NT2/D1 (cell line): ENCODE measurements at regions not wholly inside any gene's neighbourhood (a gene's known extent, or its start where the extent isn't known, plus 50 kb on each side); places are given as distances from the start of the nearest gene placed in this dataset.
"Not testable (repeated sequence)": the region's sequence is repeated elsewhere in the genome, so short reads cannot be mapped to it uniquely, and the experiment has no call there.

Source experiments
- DNase-seq: peaks from one replicate; pipeline ENCODE4 v3.0.0-alpha.2; 2011; ENCODE audit warnings: low read depth, low spot score
- H3K27me3 ChIP-seq: 2 replicates; pipeline ENCODE4 v1.6.0; 2011; ENCODE audit warnings: mild to moderate bottlenecking; ENCODE audit not compliant: insufficient read length, insufficient read depth
- H3K36me3 ChIP-seq: 2 replicates; pipeline ENCODE4 v1.6.1; 2011; ENCODE audit warnings: mild to moderate bottlenecking, low read length, mixed read lengths; ENCODE audit not compliant: insufficient read depth, insufficient read length
- H3K4me1 ChIP-seq: 2 replicates; pipeline ENCODE4 v1.5.1; 2011; ENCODE audit not compliant: insufficient read depth, insufficient read length
- H3K4me3 ChIP-seq: 2 replicates; pipeline ENCODE4 v1.5.1; 2011; ENCODE audit warnings: low read depth; ENCODE audit not compliant: insufficient read length
- H3K9ac ChIP-seq: 2 replicates; pipeline ENCODE4 v1.6.0; 2011; ENCODE audit warnings: low read depth; ENCODE audit not compliant: insufficient read length
- H3K9me3 ChIP-seq: 2 replicates; pipeline ENCODE4 v1.5.1; 2011; ENCODE audit warnings: mild to moderate bottlenecking, low read length; ENCODE audit not compliant: insufficient read depth
- SUZ12 ChIP-seq: IDR thresholded peaks from 2 replicates; pipeline ENCODE4 v1.6.1; 2011; ENCODE audit not compliant: insufficient read length, insufficient read depth; ENCODE audit errors: extremely low read depth
- YY1 ChIP-seq: IDR thresholded peaks from 2 replicates; pipeline ENCODE4 v1.6.1; 2011; ENCODE audit not compliant: insufficient read length, insufficient read depth
- ZNF274 ChIP-seq: IDR thresholded peaks from 2 replicates; pipeline ENCODE4 v1.6.1; 2011; ENCODE audit warnings: mild to moderate bottlenecking, low read depth, low read length

GRCh38 chr14:101253948-101254347 is 307.3 kb upstream of the DIO3 start:
- no peaks in the 10 kb centered on the region for H3K4me1 ChIP-seq
- no peak overlapping the region for H3K4me3 ChIP-seq
- no peaks in the 10 kb centered on the region for H3K27me3 ChIP-seq
- H3K9ac ChIP-seq = no peak overlapping the region
- no peaks in the 10 kb centered on the region for H3K36me3 ChIP-seq
- TF ChIP-seq SUZ12 = no peak
- TF ChIP-seq YY1 = no peak
- TF ChIP-seq ZNF274 = no peak
- H3K9me3 ChIP-seq = no peaks in the 10 kb centered on the region
- no peak for DNase-seq

DNA sequence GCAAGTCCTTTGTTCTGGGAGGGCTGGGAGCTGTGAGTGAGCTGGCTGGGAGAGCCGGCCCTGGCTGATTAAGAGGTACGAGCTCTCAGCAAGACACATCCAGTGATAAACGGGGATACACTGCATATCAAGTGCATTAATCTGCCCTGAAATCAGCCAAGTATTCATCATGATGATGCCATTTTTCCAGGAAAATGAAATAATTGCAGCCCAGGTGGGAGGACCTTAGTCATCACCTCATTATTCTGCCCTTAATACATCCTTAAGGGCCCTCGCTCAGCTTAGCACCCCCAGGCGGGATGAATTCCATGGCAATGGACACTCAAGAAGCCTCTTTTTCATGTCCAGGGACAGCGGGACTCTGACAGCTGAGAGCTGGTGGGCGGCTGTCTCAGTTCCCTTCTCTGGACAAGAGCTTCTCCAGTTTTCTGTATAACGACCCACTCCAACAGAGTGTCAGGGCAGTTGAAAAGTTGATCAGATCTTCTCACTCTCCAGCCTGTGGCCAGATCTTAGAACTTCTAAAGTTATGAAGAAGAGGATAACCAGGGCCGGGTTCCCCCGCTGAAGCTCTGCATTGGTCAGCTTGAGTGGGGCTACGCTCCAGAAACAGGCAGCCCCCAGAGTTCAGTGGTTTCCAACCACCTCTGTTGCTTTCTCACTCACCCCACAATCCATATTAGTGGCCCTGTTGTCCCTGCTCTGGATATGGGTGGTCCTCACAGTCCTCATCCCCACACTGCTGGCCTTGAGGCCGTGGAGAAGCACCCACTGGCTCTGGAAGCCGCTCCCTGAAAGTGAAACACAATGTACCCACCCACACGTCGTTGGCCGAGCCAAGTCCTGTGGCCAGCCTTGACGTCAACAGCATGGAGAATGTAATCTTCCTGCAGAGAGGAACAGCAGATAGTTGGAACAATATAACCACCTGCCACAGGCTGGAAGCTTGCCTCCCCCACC is 306.2 kb upstream of the DIO3 start:
- H3K4me3 ChIP-seq = no peak overlapping the region
- DNase-seq = no peak
- H3K27me3 ChIP-seq = no peaks in the 10 kb centered on the region
- no peaks in the 10 kb centered on the region for H3K9me3 ChIP-seq
- H3K36me3 ChIP-seq = no peaks in the 10 kb centered on the region
- no peak overlapping the region for H3K9ac ChIP-seq
- no peaks in the 10 kb centered on the region for H3K4me1 ChIP-seq
- no peak for TF ChIP-seq ZNF274
- TF ChIP-seq YY1 = no peak
- no peak for TF ChIP-seq SUZ12

DNA sequence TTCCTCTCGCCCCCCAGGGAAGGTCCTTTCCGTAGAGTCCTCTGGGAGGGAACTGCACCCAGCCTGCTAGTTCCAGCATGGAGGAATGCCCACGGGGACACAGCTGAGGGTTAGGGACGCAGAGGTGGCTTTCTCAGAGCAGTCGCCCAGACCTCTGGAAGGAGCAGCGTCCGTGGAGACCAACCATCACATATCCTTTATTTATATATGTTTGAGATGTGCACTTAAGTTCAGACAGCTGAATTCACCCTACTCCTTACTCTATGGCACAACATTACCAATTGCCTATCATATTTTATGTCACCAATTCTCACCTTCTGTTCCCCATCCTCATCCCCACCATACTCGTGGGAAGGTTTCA is 305.6 kb upstream of the DIO3 start:
- no peak for DNase-seq
- H3K36me3 ChIP-seq = no peaks in the 10 kb centered on the region
- TF ChIP-seq ZNF274 (no peak), SUZ12 (no peak), YY1 (no peak)
- no peak overlapping the region for H3K9ac ChIP-seq
- H3K9me3 ChIP-seq = no peaks in the 10 kb centered on the region
- H3K4me1 ChIP-seq = no peaks in the 10 kb centered on the region
- H3K27me3 ChIP-seq = no peaks in the 10 kb centered on the region
- H3K4me3 ChIP-seq = no peak overlapping the region

DNA sequence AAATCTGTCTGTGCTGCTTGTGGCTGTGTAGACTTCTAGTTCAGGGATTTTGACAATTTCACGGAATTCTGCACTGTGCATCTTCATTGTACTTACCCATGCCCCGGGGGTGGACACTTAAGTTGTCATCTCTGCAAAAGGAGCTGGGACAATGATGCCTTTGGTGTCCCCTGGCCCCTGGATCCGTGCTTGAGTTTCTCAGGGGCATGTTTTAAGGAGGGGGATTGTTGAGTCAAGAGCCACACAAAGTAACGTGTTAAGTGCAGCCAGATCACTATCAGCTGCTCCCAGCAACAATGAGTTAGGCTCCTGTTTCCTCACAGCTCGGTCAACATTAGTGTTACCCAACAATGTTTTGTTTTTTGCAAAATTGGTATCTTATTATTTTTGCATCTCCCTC is 305.0 kb upstream of the DIO3 start:
- Histone ChIP-seq H3K9me3 (no peaks in the 10 kb centered on the region), H3K27me3 (no peaks in the 10 kb centered on the region), H3K9ac (no peak overlapping the region), H3K4me1 (no peaks in the 10 kb centered on the region), H3K36me3 (no peaks in the 10 kb centered on the region), H3K4me3 (no peak overlapping the region)
- no peak for DNase-seq
- TF ChIP-seq SUZ12 (no peak), ZNF274 (no peak), YY1 (no peak)

- H3K27me3 ChIP-seq = no peaks in the 10 kb centered on the region
- H3K9ac ChIP-seq = no peak overlapping the region
- TF ChIP-seq ZNF274 = no peak
- no peak for TF ChIP-seq YY1
- TF ChIP-seq SUZ12 = no peak
- no peaks in the 10 kb centered on the region for H3K36me3 ChIP-seq
- peaks cover 3% of the 10 kb centered on the region; the same call in 1 of the 2 replicates for H3K9me3 ChIP-seq
- no peak overlapping the region for H3K4me3 ChIP-seq
- no peaks in the 10 kb centered on the region for H3K4me1 ChIP-seq
- DNase-seq = no peak
These were observed 303.7 kb upstream of the DIO3 start for GRCh38 chr14:101257551-101257950.

- no peak overlapping the region for H3K9ac ChIP-seq
- H3K27me3 ChIP-seq = no peaks in the 10 kb centered on the region
- no peak overlapping the region for H3K4me3 ChIP-seq
- peaks cover 3% of the 10 kb centered on the region; the same call in 1 of the 2 replicates for H3K9me3 ChIP-seq
- H3K4me1 ChIP-seq = no peaks in the 10 kb centered on the region
- DNase-seq = no peak
- no peaks in the 10 kb centered on the region for H3K36me3 ChIP-seq
- TF ChIP-seq YY1 (no peak), SUZ12 (no peak), ZNF274 (no peak)
These were observed 301.5 kb upstream of the DIO3 start for GRCh38 chr14:101259748-101260147.

DNA sequence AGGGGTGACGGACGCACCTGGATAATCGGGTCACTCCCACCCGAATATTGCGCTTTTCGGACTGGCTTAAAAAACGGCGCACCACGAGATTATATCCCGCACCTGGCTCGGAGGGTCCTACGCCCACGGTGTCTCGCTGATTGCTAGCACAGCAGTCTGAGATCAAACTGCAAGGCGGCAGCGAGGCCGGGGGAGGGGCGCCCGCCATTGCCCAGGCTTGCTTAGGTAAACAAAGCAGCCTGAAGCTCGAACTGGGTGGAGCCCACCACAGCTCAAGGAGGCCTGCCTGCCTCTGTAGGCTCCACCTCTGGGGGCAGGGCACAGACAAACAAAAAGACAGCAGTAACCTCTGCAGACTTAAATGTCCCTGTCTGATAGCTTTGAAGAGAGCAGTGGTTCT is 294.9 kb upstream of the DIO3 start:
- not testable (repeated sequence) for H3K9me3 ChIP-seq, H3K4me1 ChIP-seq, H3K4me3 ChIP-seq, H3K36me3 ChIP-seq, H3K9ac ChIP-seq, DNase-seq, H3K27me3 ChIP-seq
